Mesenchymal stem cell (in vitro differentiated cells and primary cell): ENCODE measurements at regions not wholly inside any gene's neighbourhood (a gene's known extent, or its start where the extent isn't known, plus 50 kb on each side); places are given as distances from the start of the nearest gene placed in this dataset.

Experiments
- DNase-seq: peaks from one replicate; pipeline ENCODE4 v3.0.0-alpha.2; 2013
- H2AFZ ChIP-seq: one replicate; pipeline ENCODE4 v1.6.1; 2013; ENCODE audit warnings: low read depth, mild to moderate bottlenecking, control low read depth, inconsistent platforms, low read length, moderate library complexity
- H2AK5ac ChIP-seq: 2 replicates; pipeline ENCODE4 v1.6.1; 2013; ENCODE audit warnings: low read length, moderate library complexity, mild to moderate bottlenecking, inconsistent platforms; ENCODE audit not compliant: severe bottlenecking
- H2BK120ac ChIP-seq: one replicate; pipeline ENCODE4 v1.6.1; 2013; ENCODE audit warnings: low read depth, mild to moderate bottlenecking, inconsistent platforms, low read length, moderate library complexity
- H2BK12ac ChIP-seq, 2 experiments: one replicate each; pipeline ENCODE4 v1.6.1; 2013; ENCODE audit warnings: inconsistent platforms in 2 of 2, low read length in 2 of 2, mild to moderate bottlenecking in 2 of 2, moderate library complexity in 2 of 2, control low read depth in 1 of 2
- H2BK15ac ChIP-seq: one replicate; pipeline ENCODE4 v1.6.1; 2013; ENCODE audit warnings: mild to moderate bottlenecking, low read depth, inconsistent platforms; ENCODE audit not compliant: poor library complexity, severe bottlenecking
- H2BK5ac ChIP-seq: 2 replicates; pipeline ENCODE4 v1.6.1; 2013; ENCODE audit warnings: low read depth, mild to moderate bottlenecking, low read length, control low read depth, inconsistent platforms; ENCODE audit not compliant: poor library complexity, severe bottlenecking
- H3K14ac ChIP-seq, 2 experiments: one replicate each; pipeline ENCODE4 v1.6.1; 2013; ENCODE audit warnings: inconsistent platforms in 2 of 2, low read length in 2 of 2, control low read depth in 1 of 2, mild to moderate bottlenecking in 1 of 2, moderate library complexity in 1 of 2
- H3K18ac ChIP-seq, 2 experiments: one replicate each; pipeline ENCODE4 v1.6.1; 2013; ENCODE audit warnings: inconsistent platforms in 2 of 2, low read length in 2 of 2, control low read depth in 1 of 2, low read depth in 1 of 2, mild to moderate bottlenecking in 1 of 2
- H3K23ac ChIP-seq, 2 experiments: one replicate each; pipeline ENCODE4 v1.6.1; 2013; ENCODE audit warnings: inconsistent platforms in 2 of 2, low read length in 2 of 2, mild to moderate bottlenecking in 2 of 2, moderate library complexity in 2 of 2, control low read depth in 1 of 2
- H3K27ac ChIP-seq: 2 replicates; pipeline ENCODE4 v1.5.1; 2013; ENCODE audit warnings: mild to moderate bottlenecking, moderate library complexity, low read length, control low read depth, inconsistent platforms; ENCODE audit not compliant: poor library complexity, severe bottlenecking
- H3K27me3 ChIP-seq, 2 experiments: 2 replicates each; pipeline versions ENCODE4 v1.6.1 to v1.7.0; 2013; ENCODE audit warnings: low read length in 2 of 2, mild to moderate bottlenecking in 2 of 2, moderate library complexity in 2 of 2, control low read depth in 1 of 2, inconsistent platforms in 1 of 2; ENCODE audit not compliant: control insufficient read depth in 1 of 2, insufficient read depth in 1 of 2
- H3K36me3 ChIP-seq, 2 experiments: 2 replicates each; pipeline versions ENCODE4 v1.6.1 to v1.7.0; 2013; ENCODE audit warnings: low read length in 2 of 2, control low read depth in 1 of 2, inconsistent platforms in 1 of 2, low read depth in 1 of 2, mild to moderate bottlenecking in 1 of 2; ENCODE audit not compliant: insufficient read depth in 2 of 2, control insufficient read depth in 1 of 2
- H3K4ac ChIP-seq, 2 experiments: one replicate each; pipeline ENCODE4 v1.6.1; 2013; ENCODE audit warnings: inconsistent platforms in 2 of 2, low read length in 2 of 2, mild to moderate bottlenecking in 2 of 2, moderate library complexity in 2 of 2, control low read depth in 1 of 2, low read depth in 1 of 2
- H3K4me1 ChIP-seq: 2 replicates; pipeline ENCODE4 v1.6.1; 2013; ENCODE audit warnings: low read depth, low read length, control low read depth; ENCODE audit not compliant: control insufficient read depth, insufficient read depth
- H3K4me2 ChIP-seq: 2 replicates; pipeline ENCODE4 v1.6.1; 2013; ENCODE audit warnings: low read length, mild to moderate bottlenecking, inconsistent platforms; ENCODE audit not compliant: poor library complexity, severe bottlenecking
- H3K4me3 ChIP-seq, 2 experiments: 2 replicates each; pipeline versions ENCODE4 v1.5.1 to v1.7.0; 2013; ENCODE audit warnings: low read length in 2 of 2, mild to moderate bottlenecking in 2 of 2, control low read depth in 1 of 2, low read depth in 1 of 2; ENCODE audit not compliant: insufficient read depth in 1 of 2
- H3K79me1 ChIP-seq: replicated peaks from 2 replicates; pipeline ENCODE4 v1.6.1; 2013; ENCODE audit warnings: mild to moderate bottlenecking, control low read depth, low read length, inconsistent platforms; ENCODE audit not compliant: poor library complexity, severe bottlenecking
- H3K9ac ChIP-seq: 2 replicates; pipeline ENCODE4 v1.7.0; 2013; ENCODE audit warnings: mild to moderate bottlenecking, low read length, moderate library complexity
- H3K9me3 ChIP-seq: 2 replicates; pipeline ENCODE4 v1.7.0; 2013; ENCODE audit warnings: mild to moderate bottlenecking, low read length; ENCODE audit not compliant: control insufficient read depth
- H4K8ac ChIP-seq: one replicate; pipeline ENCODE4 v1.6.1; 2013; ENCODE audit warnings: inconsistent platforms, mild to moderate bottlenecking, low read length, moderate library complexity
- H4K91ac ChIP-seq: one replicate; pipeline ENCODE4 v1.6.1; 2013; ENCODE audit warnings: mild to moderate bottlenecking, low read length, inconsistent platforms
- WGBS: methylation state at CpG from one replicate; pipeline ENCODE4 v1.1.7; 2013; ENCODE audit warnings: mixed read lengths; 5-methylcytosine and 5-hydroxymethylcytosine counted together

GRCh38 chr3:83938491-83938890 is 1020.3 kb upstream of the CADM2 start:
- H3K18ac ChIP-seq, result no peak overlapping the region
- H2BK15ac ChIP-seq, result no peak overlapping the region
- H3K79me1 ChIP-seq, result no peaks in the 10 kb centered on the region
- peaks cover 35% of the 10 kb centered on the region for H3K9me3 ChIP-seq
- no peaks in the 10 kb centered on the region for H3K27me3 ChIP-seq
- no peaks in the 10 kb centered on the region for H3K4me1 ChIP-seq
- no peak overlapping the region for H4K91ac ChIP-seq
- no peak overlapping the region for H2BK5ac ChIP-seq
- no peak overlapping the region for H2BK12ac ChIP-seq
- WGBS, result 57% methylated on average over 2 of the region's 2 CpGs
- H2AK5ac ChIP-seq, result no peak overlapping the region
- H3K23ac ChIP-seq, result no peak overlapping the region
- no peaks in the 10 kb centered on the region for H3K36me3 ChIP-seq
- H3K14ac ChIP-seq, result no peak overlapping the region
- H3K4me2 ChIP-seq, result no peak overlapping the region
- no peak overlapping the region for H3K4me3 ChIP-seq
- no peak overlapping the region for H4K8ac ChIP-seq
- no peak overlapping the region for H3K27ac ChIP-seq
- H2BK120ac ChIP-seq, result no peak overlapping the region
- no peak for DNase-seq
- H3K4ac ChIP-seq, result no peak overlapping the region
- no peak overlapping the region for H3K9ac ChIP-seq
- H2AFZ ChIP-seq, result no peak overlapping the region

GRCh38 chr3:83941990-83942745 is 1016.6 kb upstream of the CADM2 start:
- Histone ChIP-seq H3K27me3 (no peaks in the 10 kb centered on the region), H2AK5ac (no peak overlapping the region), H3K27ac (no peak overlapping the region), H3K18ac (no peak overlapping the region), H3K79me1 (no peaks in the 10 kb centered on the region), H3K14ac (no peak overlapping the region), H2BK120ac (no peak overlapping the region), H3K4me1 (no peaks in the 10 kb centered on the region), H3K4me3 (no peak overlapping the region), H3K4me2 (no peak overlapping the region), H2AFZ (no peak overlapping the region), H3K4ac (no peak overlapping the region), H3K9ac (no peak overlapping the region), H3K36me3 (no peaks in the 10 kb centered on the region), H2BK15ac (no peak overlapping the region), H3K9me3 (peaks cover 16% of the 10 kb centered on the region), H2BK12ac (no peak overlapping the region), H2BK5ac (no peak overlapping the region), H3K23ac (no peak overlapping the region), H4K91ac (no peak overlapping the region), H4K8ac (no peak overlapping the region)
- DNase-seq, result no peak
- 62% methylated on average over 10 of the region's 11 CpGs for WGBS

GRCh38 chr3:83946049-83946448 is 1012.7 kb upstream of the CADM2 start:
- Histone ChIP-seq H2BK12ac (no peak overlapping the region), H3K9ac (no peak overlapping the region), H2BK120ac (no peak overlapping the region), H3K4me1 (no peaks in the 10 kb centered on the region), H2AK5ac (no peak overlapping the region), H4K8ac (no peak overlapping the region), H4K91ac (no peak overlapping the region), H3K14ac (no peak overlapping the region), H2BK5ac (no peak overlapping the region), H3K4ac (no peak overlapping the region), H3K23ac (no peak overlapping the region), H3K9me3 (peaks cover 16% of the 10 kb centered on the region), H3K27me3 (no peaks in the 10 kb centered on the region), H3K79me1 (no peaks in the 10 kb centered on the region), H2BK15ac (no peak overlapping the region), H2AFZ (no peak overlapping the region), H3K36me3 (no peaks in the 10 kb centered on the region), H3K4me2 (no peak overlapping the region), H3K27ac (no peak overlapping the region), H3K18ac (no peak overlapping the region), H3K4me3 (no peak overlapping the region)
- no peak for DNase-seq

GRCh38 chr3:83946554-83946953 is 1012.2 kb upstream of the CADM2 start:
- H2AFZ ChIP-seq, result no peak overlapping the region
- no peak overlapping the region for H4K8ac ChIP-seq
- H3K9ac ChIP-seq, result no peak overlapping the region
- H2BK120ac ChIP-seq, result no peak overlapping the region
- no peak overlapping the region for H4K91ac ChIP-seq
- H3K27ac ChIP-seq, result no peak overlapping the region
- H3K36me3 ChIP-seq, result no peaks in the 10 kb centered on the region
- no peak overlapping the region for H3K4me3 ChIP-seq
- H3K27me3 ChIP-seq, result no peaks in the 10 kb centered on the region
- no peak overlapping the region for H2BK12ac ChIP-seq
- H3K14ac ChIP-seq, result no peak overlapping the region
- no peak overlapping the region for H3K4ac ChIP-seq
- no peaks in the 10 kb centered on the region for H3K79me1 ChIP-seq
- H3K4me2 ChIP-seq, result no peak overlapping the region
- H3K23ac ChIP-seq, result no peak overlapping the region
- no peak overlapping the region for H3K18ac ChIP-seq
- DNase-seq, result no peak
- H2BK5ac ChIP-seq, result no peak overlapping the region
- H2BK15ac ChIP-seq, result no peak overlapping the region
- H3K4me1 ChIP-seq, result no peaks in the 10 kb centered on the region
- peaks cover 13% of the 10 kb centered on the region for H3K9me3 ChIP-seq
- 29% methylated on average over 4 of the region's 4 CpGs for WGBS
- no peak overlapping the region for H2AK5ac ChIP-seq
